Mesenchymal stem cell (in vitro differentiated cells and primary cell): ENCODE measurements at regions not wholly inside any gene's neighbourhood (a gene's known extent, or its start where the extent isn't known, plus 50 kb on each side); places are given as distances from the start of the nearest gene placed in this dataset.

Source experiments
- DNase-seq: peaks from one replicate; pipeline ENCODE4 v3.0.0-alpha.2; 2013
- H2AFZ ChIP-seq: one replicate; pipeline ENCODE4 v1.6.1; 2013; ENCODE audit warnings: low read depth, mild to moderate bottlenecking, control low read depth, inconsistent platforms, low read length, moderate library complexity
- H2AK5ac ChIP-seq: 2 replicates; pipeline ENCODE4 v1.6.1; 2013; ENCODE audit warnings: low read length, moderate library complexity, mild to moderate bottlenecking, inconsistent platforms; ENCODE audit not compliant: severe bottlenecking
- H2BK120ac ChIP-seq: one replicate; pipeline ENCODE4 v1.6.1; 2013; ENCODE audit warnings: low read depth, mild to moderate bottlenecking, inconsistent platforms, low read length, moderate library complexity
- H2BK12ac ChIP-seq, 2 experiments: one replicate each; pipeline ENCODE4 v1.6.1; 2013; ENCODE audit warnings: inconsistent platforms in 2 of 2, low read length in 2 of 2, mild to moderate bottlenecking in 2 of 2, moderate library complexity in 2 of 2, control low read depth in 1 of 2
- H2BK15ac ChIP-seq: one replicate; pipeline ENCODE4 v1.6.1; 2013; ENCODE audit warnings: mild to moderate bottlenecking, low read depth, inconsistent platforms; ENCODE audit not compliant: poor library complexity, severe bottlenecking
- H2BK5ac ChIP-seq: 2 replicates; pipeline ENCODE4 v1.6.1; 2013; ENCODE audit warnings: low read depth, mild to moderate bottlenecking, low read length, control low read depth, inconsistent platforms; ENCODE audit not compliant: poor library complexity, severe bottlenecking
- H3K14ac ChIP-seq, 2 experiments: one replicate each; pipeline ENCODE4 v1.6.1; 2013; ENCODE audit warnings: inconsistent platforms in 2 of 2, low read length in 2 of 2, control low read depth in 1 of 2, mild to moderate bottlenecking in 1 of 2, moderate library complexity in 1 of 2
- H3K18ac ChIP-seq, 2 experiments: one replicate each; pipeline ENCODE4 v1.6.1; 2013; ENCODE audit warnings: inconsistent platforms in 2 of 2, low read length in 2 of 2, control low read depth in 1 of 2, low read depth in 1 of 2, mild to moderate bottlenecking in 1 of 2
- H3K23ac ChIP-seq, 2 experiments: one replicate each; pipeline ENCODE4 v1.6.1; 2013; ENCODE audit warnings: inconsistent platforms in 2 of 2, low read length in 2 of 2, mild to moderate bottlenecking in 2 of 2, moderate library complexity in 2 of 2, control low read depth in 1 of 2
- H3K27ac ChIP-seq: 2 replicates; pipeline ENCODE4 v1.5.1; 2013; ENCODE audit warnings: mild to moderate bottlenecking, moderate library complexity, low read length, control low read depth, inconsistent platforms; ENCODE audit not compliant: poor library complexity, severe bottlenecking
- H3K27me3 ChIP-seq, 2 experiments: 2 replicates each; pipeline versions ENCODE4 v1.6.1 to v1.7.0; 2013; ENCODE audit warnings: low read length in 2 of 2, mild to moderate bottlenecking in 2 of 2, moderate library complexity in 2 of 2, control low read depth in 1 of 2, inconsistent platforms in 1 of 2; ENCODE audit not compliant: control insufficient read depth in 1 of 2, insufficient read depth in 1 of 2
- H3K36me3 ChIP-seq, 2 experiments: 2 replicates each; pipeline versions ENCODE4 v1.6.1 to v1.7.0; 2013; ENCODE audit warnings: low read length in 2 of 2, control low read depth in 1 of 2, inconsistent platforms in 1 of 2, low read depth in 1 of 2, mild to moderate bottlenecking in 1 of 2; ENCODE audit not compliant: insufficient read depth in 2 of 2, control insufficient read depth in 1 of 2
- H3K4ac ChIP-seq, 2 experiments: one replicate each; pipeline ENCODE4 v1.6.1; 2013; ENCODE audit warnings: inconsistent platforms in 2 of 2, low read length in 2 of 2, mild to moderate bottlenecking in 2 of 2, moderate library complexity in 2 of 2, control low read depth in 1 of 2, low read depth in 1 of 2
- H3K4me1 ChIP-seq: 2 replicates; pipeline ENCODE4 v1.6.1; 2013; ENCODE audit warnings: low read depth, low read length, control low read depth; ENCODE audit not compliant: control insufficient read depth, insufficient read depth
- H3K4me2 ChIP-seq: 2 replicates; pipeline ENCODE4 v1.6.1; 2013; ENCODE audit warnings: low read length, mild to moderate bottlenecking, inconsistent platforms; ENCODE audit not compliant: poor library complexity, severe bottlenecking
- H3K4me3 ChIP-seq, 2 experiments: 2 replicates each; pipeline versions ENCODE4 v1.5.1 to v1.7.0; 2013; ENCODE audit warnings: low read length in 2 of 2, mild to moderate bottlenecking in 2 of 2, control low read depth in 1 of 2, low read depth in 1 of 2; ENCODE audit not compliant: insufficient read depth in 1 of 2
- H3K79me1 ChIP-seq: replicated peaks from 2 replicates; pipeline ENCODE4 v1.6.1; 2013; ENCODE audit warnings: mild to moderate bottlenecking, control low read depth, low read length, inconsistent platforms; ENCODE audit not compliant: poor library complexity, severe bottlenecking
- H3K9ac ChIP-seq: 2 replicates; pipeline ENCODE4 v1.7.0; 2013; ENCODE audit warnings: mild to moderate bottlenecking, low read length, moderate library complexity
- H3K9me3 ChIP-seq: 2 replicates; pipeline ENCODE4 v1.7.0; 2013; ENCODE audit warnings: mild to moderate bottlenecking, low read length; ENCODE audit not compliant: control insufficient read depth
- H4K8ac ChIP-seq: one replicate; pipeline ENCODE4 v1.6.1; 2013; ENCODE audit warnings: inconsistent platforms, mild to moderate bottlenecking, low read length, moderate library complexity
- H4K91ac ChIP-seq: one replicate; pipeline ENCODE4 v1.6.1; 2013; ENCODE audit warnings: mild to moderate bottlenecking, low read length, inconsistent platforms
- WGBS: methylation state at CpG from one replicate; pipeline ENCODE4 v1.1.7; 2013; ENCODE audit warnings: mixed read lengths; 5-methylcytosine and 5-hydroxymethylcytosine counted together

- Histone ChIP-seq H3K36me3 (no peaks in the 10 kb centered on the region), H3K4me2 (no peak overlapping the region), H3K27me3 (no peaks in the 10 kb centered on the region), H2BK12ac (peak overlapping the region; percentile 29 to 59), H3K27ac (peak overlapping the region; percentile 99), H2AFZ (no peak overlapping the region), H3K9ac (peak overlapping the region; percentile 81), H3K23ac (no peak overlapping the region), H4K91ac (peak overlapping the region; percentile 19), H3K18ac (peak overlapping the region; percentile 31 to 94), H3K14ac (no peak overlapping the region), H3K79me1 (no peaks in the 10 kb centered on the region), H4K8ac (peak overlapping the region; percentile 45), H3K9me3 (no peaks in the 10 kb centered on the region), H2BK5ac (peak overlapping the region; percentile 88), H2AK5ac (peak overlapping the region; percentile 91), H3K4ac (no peak overlapping the region), H3K4me1 (peaks cover 2% of the 10 kb centered on the region), H2BK15ac (no peak overlapping the region), H2BK120ac (no peak overlapping the region), H3K4me3 (peak overlapping the region in 1 of 2 experiments; percentile 20)
- WGBS, result 0% methylated on average over 9 of the region's 9 CpGs
- peak; percentile 92 for DNase-seq
Measured at GRCh38 chr1:58848818-58849411, 65.1 kb upstream of the JUN start.

- Histone ChIP-seq H2BK120ac (peak overlapping the region; percentile 86), H2AK5ac (peak overlapping the region; percentile 91), H2BK12ac (peak overlapping the region; percentile 46 to 88), H3K14ac (no peak overlapping the region), H2AFZ (no peak overlapping the region), H4K8ac (peak overlapping the region; percentile 84), H4K91ac (peak overlapping the region; percentile 77), H3K27ac (peak overlapping the region; percentile 99), H3K4me1 (peaks cover 2% of the 10 kb centered on the region), H3K4ac (peak overlapping the region; percentile 42 to 79), H2BK15ac (peak overlapping the region; percentile 56), H3K9ac (peak overlapping the region; percentile 81), H2BK5ac (peak overlapping the region; percentile 88), H3K36me3 (no peaks in the 10 kb centered on the region), H3K4me2 (no peak overlapping the region), H3K27me3 (no peaks in the 10 kb centered on the region), H3K23ac (no peak overlapping the region), H3K4me3 (peak overlapping the region in 1 of 2 experiments; percentile 20), H3K9me3 (no peaks in the 10 kb centered on the region), H3K79me1 (no peaks in the 10 kb centered on the region), H3K18ac (peak overlapping the region; percentile 31 to 94)
- no peak for DNase-seq
- WGBS, result 66% methylated on average over 2 of the region's 2 CpGs
Measured at GRCh38 chr1:58849551-58849950, 65.7 kb upstream of the JUN start.

- Histone ChIP-seq H3K23ac (no peak overlapping the region), H3K36me3 (no peaks in the 10 kb centered on the region), H3K4me1 (peaks cover 2% of the 10 kb centered on the region), H3K14ac (no peak overlapping the region), H2AFZ (no peak overlapping the region), H3K9ac (no peak overlapping the region), H2BK15ac (no peak overlapping the region), H3K9me3 (no peaks in the 10 kb centered on the region), H4K8ac (no peak overlapping the region), H2BK120ac (no peak overlapping the region), H3K27me3 (no peaks in the 10 kb centered on the region), H3K79me1 (no peaks in the 10 kb centered on the region), H2BK5ac (no peak overlapping the region), H3K18ac (no peak overlapping the region), H2BK12ac (no peak overlapping the region), H3K4me3 (no peak overlapping the region), H3K4ac (no peak overlapping the region), H3K4me2 (no peak overlapping the region), H4K91ac (no peak overlapping the region), H3K27ac (peak overlapping the region; percentile 99), H2AK5ac (no peak overlapping the region)
- no peak for DNase-seq
Measured at GRCh38 chr1:58850636-58851035, 66.8 kb upstream of the JUN start.

DNA sequence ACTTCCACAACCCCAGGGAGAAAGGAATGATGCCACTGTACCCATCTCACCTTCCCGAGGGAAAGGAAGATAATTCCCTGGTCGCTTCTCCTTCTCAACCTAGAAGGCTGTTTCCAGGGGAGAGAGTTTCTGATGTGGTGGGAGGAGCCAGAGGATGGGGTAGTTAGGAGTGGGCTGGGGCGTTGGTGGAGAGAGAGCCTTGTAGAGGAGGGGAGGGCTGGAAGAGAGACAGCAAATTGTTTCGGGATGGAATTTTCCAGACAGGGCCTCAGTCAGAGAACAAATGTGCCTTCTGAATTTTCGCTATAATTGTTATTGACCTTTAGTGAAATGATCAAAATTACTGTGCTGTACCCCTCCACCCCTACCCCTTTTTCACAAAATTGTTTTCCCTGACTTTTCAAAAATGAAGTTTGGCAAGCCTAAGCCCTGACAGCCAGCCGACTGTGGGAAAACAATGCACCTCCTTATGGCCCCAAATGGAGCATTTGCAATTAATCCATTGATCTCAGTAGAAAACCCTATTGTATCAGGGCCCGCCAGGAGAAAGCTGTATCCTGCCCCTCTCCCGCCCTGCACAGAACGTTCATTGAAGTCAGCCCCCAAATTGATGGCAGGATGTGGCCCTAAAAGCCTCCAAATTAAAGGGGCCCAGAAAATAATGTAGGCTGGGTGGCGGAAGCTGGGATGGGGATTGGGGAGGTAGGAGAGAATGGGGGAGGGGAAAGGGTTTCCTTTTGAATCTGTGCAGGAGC, 69.1 kb upstream of the JUN start:
- Histone ChIP-seq H2AFZ (no peak overlapping the region), H3K79me1 (no peaks in the 10 kb centered on the region), H3K4me3 (no peak overlapping the region), H3K14ac (no peak overlapping the region), H2AK5ac (peak overlapping the region; percentile 3), H3K4ac (no peak overlapping the region), H2BK12ac (peak overlapping the region; percentile 45 to 56), H2BK15ac (peak overlapping the region; percentile 34), H3K9ac (no peak overlapping the region), H2BK5ac (no peak overlapping the region), H3K36me3 (no peaks in the 10 kb centered on the region), H4K91ac (no peak overlapping the region), H3K27me3 (no peaks in the 10 kb centered on the region), H4K8ac (no peak overlapping the region), H3K4me2 (no peak overlapping the region), H3K27ac (no peak overlapping the region), H3K23ac (no peak overlapping the region), H3K4me1 (peaks cover 5% of the 10 kb centered on the region), H3K9me3 (no peaks in the 10 kb centered on the region), H3K18ac (peak overlapping the region in 1 of 2 experiments; percentile 22), H2BK120ac (no peak overlapping the region)
- WGBS, result 90% methylated on average over 9 of the region's 10 CpGs
- DNase-seq, result no peak
